ENCODE measurements at regions not wholly inside any gene's neighbourhood (a gene's known extent, or its start where the extent isn't known, plus 50 kb on each side); places are given as distances from the start of the nearest gene placed in this dataset.

DNA sequence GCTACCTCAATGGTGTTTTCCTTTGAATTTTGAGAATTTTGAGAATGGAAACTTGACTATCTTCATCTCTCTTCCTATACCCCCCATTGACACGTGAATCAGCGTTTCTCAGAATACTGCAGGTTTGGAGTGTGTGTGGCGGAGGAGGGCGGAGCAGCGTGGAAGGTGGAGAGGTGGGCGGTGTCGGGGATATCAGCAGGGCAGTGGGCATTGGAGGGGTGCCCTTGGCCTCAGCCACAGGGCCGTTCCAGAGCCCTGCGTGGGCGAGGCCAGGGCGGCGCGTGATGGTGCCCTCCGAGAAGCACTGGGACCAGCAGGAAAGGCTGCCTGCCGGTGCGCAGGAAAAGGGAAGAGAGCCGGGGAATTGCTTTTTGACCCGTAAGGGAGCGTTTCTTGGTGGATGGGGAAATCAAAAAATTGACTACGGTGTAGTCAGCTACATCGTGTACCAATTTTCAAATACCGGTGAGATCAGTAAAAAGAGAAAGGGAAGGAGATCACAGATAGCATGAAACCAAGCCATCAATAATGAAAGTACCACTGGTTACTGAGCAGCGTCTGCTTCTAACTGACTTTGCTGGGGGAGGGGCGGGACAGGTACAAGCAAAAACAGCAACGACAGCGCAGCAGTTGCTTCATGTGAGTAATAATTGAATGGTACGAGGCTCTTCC lies 82.7 kb upstream of the DUSP22 start:
- no peak for DNase-seq (ENCODE audit: low spot score)

DNA sequence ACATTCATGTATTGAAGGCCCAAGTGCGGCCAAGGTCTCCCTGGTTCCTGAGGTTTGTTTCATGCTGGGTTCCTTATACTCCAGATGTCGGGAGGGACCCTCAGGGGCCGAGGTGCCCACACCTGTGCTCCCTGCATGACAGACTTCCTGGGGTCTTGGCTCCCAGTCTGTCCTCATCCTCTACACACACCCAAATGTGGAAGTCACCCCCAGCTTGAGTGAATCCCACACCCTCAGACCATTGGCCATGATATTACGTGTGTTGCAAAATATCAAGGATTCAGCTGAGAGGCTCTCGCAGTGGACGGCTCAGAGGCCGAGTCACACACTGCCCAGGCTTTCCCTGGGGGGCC lies 82.2 kb upstream of the DUSP22 start:
- no peak for DNase-seq (ENCODE audit: low spot score)

DNA sequence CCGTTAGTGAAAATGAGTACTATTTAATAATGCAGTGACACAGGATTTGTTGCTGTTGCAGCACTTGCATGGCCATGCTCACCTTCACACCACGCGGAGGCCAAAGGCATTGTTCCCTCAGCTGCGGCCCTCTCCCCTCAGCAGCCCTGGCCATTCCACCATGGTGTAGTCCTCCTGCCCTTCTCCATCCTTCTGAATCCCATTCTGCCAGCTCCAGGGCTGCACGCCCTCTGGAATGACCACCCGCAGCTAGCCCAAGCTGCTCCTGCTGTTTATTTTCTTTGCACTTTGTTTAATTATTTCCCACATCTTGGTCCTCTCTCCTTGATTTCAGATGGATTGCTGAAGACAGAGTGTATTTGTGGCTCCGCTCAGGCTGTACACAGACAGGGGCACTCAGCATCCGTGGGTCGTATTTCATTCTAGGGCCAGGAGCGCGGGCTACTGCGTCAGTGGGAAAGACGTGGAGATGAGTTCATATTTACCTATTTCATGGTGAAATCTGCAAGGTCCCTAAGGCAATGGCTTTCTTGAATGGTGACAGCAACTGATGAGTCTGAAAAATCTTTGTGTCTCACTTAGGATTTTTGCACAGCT lies 81.4 kb upstream of the DUSP22 start:
- no peak for DNase-seq (ENCODE audit: low spot score)

DNA sequence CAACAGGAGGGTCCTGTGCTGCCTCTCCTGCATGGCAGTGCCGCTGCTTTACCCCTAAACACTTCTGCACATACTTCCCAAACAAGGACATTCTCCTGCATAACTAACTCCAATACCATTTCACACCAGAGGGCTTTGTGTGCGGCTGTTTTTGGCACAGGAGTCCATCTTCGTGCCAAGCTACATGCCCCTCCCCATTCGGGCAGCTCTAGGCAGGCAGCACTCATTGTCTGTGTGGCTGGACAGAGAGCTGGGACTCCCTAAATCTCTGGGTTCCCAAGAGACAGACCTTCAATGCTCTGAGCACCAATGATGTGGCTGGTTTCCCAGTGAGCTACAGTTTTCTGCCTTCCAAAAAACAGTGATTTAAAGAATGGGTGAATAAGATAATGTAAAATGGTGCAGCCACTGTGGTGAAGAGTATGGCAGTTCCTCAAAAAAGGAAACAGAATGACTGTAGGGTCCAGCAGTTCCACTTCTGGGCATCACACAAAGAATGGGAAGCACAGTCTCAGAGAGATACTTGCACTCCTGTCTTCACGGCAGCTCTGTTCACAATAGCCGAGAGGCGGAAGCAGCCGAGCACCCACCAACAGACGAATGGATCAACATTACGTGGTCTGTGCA lies 80.3 kb upstream of the DUSP22 start:
- DNase-seq (ENCODE audit: low spot score), result no peak

- no peak for DNase-seq (ENCODE audit: low spot score)
Observed at GRCh38 chr6:213284-213683, 79.0 kb upstream of the DUSP22 start.

DNA sequence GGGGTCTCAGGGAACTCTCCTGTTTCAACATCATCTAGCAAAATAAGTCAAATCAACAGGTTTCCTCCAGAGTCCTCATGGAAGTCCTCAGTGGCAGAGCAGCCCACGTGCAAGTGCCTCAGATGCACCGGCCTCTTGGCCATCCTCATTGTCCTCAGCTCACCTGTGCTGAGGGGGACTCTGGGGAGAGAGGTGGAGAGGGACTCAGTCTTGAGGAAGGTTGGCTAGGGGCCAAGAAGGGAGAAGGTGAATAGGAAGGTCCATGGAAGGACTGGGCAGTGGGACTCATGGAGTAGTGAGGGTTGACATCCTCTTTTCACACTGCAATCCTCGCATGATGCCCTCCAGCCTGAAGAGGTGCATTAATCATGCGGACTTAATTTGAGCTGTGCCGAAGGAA lies 77.9 kb upstream of the DUSP22 start:
- no peak for DNase-seq (ENCODE audit: low spot score)

- DNase-seq (ENCODE audit: low spot score), result no peak
Observed at GRCh38 chr6:215335-216034, 76.8 kb upstream of the DUSP22 start.

DNA sequence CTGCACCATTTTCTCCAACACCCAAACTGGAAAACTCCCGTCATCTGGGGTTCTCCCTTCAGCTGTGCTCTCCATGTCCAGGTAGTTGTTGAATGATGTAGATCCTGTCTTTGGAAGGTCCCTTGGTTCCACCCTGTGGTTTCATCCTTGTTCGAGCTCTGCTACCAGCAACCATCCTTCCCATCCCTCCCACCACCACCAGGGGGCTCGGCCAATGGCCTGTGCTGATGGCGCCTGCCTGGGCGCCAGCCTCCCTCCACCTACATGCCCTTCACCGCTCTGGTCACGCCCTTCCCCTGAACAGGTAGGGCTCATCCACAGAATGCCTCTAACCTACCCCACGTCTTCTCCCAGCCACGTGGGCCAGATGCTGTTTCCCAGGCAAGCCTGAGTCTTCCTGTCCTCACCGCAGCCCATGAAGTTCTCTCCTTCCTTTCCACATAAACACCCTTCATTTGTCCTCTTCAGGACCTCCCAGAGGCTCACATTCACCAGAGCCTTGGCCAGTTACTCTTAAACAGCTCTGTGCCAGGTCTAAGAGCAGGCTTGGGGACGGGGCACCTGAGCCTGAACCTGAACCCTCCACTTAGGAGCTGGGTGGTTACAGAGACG lies 75.1 kb upstream of the DUSP22 start:
- peak; percentile 4 for DNase-seq (ENCODE audit: low spot score)

DNA sequence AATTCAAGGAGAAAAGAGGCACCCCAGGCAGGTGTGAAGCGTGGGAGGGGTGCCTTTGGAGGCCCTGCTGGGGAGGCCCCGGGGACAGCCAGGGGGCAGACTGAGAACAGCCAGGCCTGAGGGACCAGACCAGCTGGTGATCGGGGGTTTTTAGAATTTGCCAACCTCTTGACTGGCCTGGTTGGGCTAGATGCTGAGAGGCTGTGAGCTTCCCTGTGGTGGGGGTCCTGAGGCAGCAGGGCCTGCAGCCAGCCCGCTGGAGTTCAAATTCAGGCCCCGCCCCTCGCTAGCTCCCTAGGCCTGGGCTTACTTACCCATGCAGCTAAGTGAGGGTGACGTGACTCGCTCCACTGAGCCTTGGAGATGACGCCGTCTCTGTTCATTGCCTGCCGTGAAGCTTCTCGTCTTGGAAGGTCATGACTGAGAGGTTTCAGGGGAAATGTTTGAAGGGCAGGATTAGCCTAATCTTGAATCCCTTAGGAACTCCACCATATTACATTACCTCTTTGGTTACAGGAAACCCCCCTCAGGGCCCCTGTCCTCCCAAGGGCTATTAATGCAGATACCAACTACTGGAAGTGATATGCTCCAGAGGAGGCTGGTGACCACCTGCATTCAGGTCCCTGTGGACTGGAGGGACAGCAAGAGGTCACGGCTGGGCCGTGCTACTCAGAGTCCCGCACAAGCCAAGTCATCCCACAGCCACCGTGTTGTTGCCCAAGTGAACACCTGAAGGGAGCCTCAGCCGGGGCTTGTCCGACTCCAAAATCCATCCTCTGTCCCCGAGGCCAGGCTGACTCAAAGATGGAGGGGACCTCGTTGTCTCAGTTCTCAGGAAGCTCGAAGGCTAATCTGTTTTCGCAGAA lies 73.9 kb upstream of the DUSP22 start:
- DNase-seq (ENCODE audit: low spot score), result no peak

DNA sequence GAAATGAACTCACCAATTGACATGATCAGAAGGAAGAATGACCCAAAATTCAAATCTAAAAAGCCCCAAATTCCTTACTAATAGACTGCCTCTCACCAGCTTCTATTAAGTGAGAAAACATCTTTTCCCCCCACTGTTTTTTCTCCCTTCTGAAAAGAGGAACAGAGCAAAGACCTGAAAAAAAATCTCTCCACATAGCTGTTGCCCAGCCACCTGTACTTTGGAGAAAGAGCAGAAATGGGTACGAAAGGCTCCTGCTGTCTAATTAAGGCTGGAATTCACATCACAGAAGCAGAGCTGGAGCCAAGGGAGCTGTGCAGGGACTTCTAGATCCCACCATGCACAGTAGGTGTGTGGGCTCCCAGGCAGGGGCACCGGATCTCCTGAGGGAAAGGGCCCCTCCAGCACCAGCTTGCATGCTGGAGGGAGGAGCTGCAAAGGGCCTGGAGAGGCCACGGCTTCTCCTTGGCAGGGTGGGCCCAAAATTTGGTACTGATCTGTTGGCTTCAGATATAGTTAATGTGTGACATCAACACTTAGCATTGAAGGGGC lies 73.2 kb upstream of the DUSP22 start:
- no peak for DNase-seq (ENCODE audit: low spot score)

GRCh38 chr6:219641-220198 lies 72.6 kb upstream of the DUSP22 start:
- DNase-seq (ENCODE audit: low spot score), result no peak

GRCh38 chr6:220312-220711 lies 72.0 kb upstream of the DUSP22 start:
- DNase-seq (ENCODE audit: low spot score), result no peak

- DNase-seq (ENCODE audit: low spot score), result no peak
Observed at GRCh38 chr6:220721-221475, 71.4 kb upstream of the DUSP22 start.

DNA sequence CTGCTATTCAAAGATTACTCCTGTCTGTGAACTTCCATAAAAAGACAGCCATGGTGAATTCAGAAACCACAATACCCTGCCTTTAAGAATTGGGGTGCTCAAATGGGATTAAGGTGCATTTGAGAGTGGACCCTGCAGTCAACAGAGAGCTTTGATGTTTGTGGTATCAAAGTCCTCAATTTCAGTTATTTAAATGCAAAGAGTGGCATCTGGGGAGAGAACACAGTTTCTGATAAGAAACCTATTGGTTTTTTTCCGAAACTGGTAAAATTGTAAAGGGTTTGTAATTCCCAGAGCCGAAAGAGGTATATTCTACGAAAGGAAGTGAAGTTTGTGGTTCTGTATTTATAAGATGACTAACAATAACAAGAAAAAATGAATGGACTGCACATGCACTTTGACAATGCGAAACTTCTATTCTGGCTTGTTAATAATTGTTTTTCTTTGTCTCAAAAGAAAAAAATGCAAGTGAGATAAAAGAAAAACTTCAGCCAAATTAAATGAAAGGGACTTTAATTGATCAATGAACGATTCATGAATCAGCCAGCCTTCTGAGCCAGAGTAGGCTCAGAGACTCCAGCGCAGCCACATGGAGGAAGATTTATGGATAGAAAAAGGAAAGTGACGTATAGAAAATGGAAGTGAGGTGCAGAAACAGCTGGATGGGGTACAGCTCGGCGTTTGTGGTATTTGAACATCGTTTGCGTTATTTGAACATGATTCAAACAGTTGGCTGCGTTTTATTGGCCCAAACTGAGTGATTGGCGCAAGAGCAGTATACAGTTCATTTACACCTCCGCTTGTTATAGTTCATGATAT lies 70.5 kb upstream of the DUSP22 start:
- DNase-seq (ENCODE audit: low spot score), result no peak

DNA sequence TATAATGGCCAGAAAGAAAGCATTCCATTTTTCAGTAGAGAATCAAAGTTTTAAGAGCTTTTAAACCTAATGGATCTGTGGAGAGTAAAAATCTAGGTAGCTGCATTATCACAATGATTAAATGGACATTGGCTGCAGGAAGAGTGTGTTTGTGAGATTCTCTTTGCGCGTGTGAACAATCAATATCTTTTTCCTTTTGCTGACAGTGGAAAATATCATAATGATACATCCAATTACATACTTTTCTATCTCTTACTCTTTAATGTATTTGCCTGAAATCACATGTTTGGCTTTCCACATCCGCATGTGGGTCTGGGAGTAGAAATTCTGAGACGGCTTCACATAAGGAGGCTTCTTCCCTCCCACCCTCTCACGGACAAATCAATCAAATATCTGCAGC lies 69.8 kb upstream of the DUSP22 start:
- DNase-seq (ENCODE audit: low spot score), result no peak

DNA sequence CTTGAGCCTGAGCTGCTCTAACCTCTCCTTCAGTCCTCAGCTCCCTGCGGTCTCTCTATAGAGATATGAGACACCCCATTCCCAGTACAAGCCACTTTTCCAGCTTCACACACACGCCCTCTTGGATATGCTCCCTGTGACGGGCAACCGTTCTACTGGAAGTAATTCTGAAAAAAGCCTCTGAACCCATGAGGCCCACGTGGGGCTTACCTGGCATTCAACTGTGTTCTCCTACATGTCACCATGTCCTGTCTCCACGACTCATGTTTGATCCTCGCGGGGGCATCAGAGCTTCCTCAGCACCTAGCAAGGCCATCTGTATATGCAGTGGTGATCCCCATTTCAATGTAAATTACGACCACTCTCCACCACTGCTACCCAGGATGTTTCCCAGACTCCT lies 69.2 kb upstream of the DUSP22 start:
- no peak for DNase-seq (ENCODE audit: low spot score)

GRCh38 chr6:223763-224162 lies 68.5 kb upstream of the DUSP22 start:
- no peak for DNase-seq (ENCODE audit: low spot score)

- no peak for DNase-seq (ENCODE audit: low spot score)
Observed at GRCh38 chr6:224350-224749, 67.9 kb upstream of the DUSP22 start.

GRCh38 chr6:225121-225721 lies 67.1 kb upstream of the DUSP22 start:
- no peak for DNase-seq (ENCODE audit: low spot score)
